ENCODE measurements at regions not wholly inside any gene's neighbourhood (a gene's known extent, or its start where the extent isn't known, plus 50 kb on each side); places are given as distances from the start of the nearest gene placed in this dataset.

DNA sequence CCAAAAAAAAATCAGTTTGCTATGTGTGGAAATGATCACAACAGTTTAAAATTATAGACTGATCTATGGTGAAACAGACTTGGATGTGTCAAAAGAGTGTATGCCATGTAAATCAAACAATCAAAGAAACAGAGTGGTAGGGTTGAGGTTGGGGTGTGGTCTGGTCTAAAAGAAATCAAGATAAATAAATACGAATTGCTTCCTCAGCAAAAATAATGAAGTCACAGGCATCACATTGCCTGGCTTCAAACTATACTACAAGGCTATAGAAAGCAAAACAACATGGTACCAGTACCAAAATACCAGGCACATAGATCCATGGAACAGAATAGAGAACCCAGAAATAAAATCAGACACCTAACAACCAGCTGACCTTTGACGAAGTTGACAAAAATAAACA lies 1796.9 kb downstream of the NCAM2 start:
- DNase-seq (ENCODE audit: extremely low spot score): no peak
- TF ChIP-seq FOXA1 (IDR thresholded peaks at IDR 0.05) (no peak), TARDBP (IDR thresholded peaks at IDR 0.05) (no peak), NFRKB (IDR thresholded peaks at IDR 0.05) (no peak), L3MBTL2 (conservative IDR thresholded peaks at IDR 0.05) (no peak), ELF4 (IDR thresholded peaks at IDR 0.05) (no peak), HDGF (IDR thresholded peaks at IDR 0.05; ENCODE audit: borderline replicate concordance) (no peak), ARNT (IDR thresholded peaks at IDR 0.05) (no peak), SUZ12 (IDR thresholded peaks at IDR 0.05) (no peak), FOXK2 (IDR thresholded peaks at IDR 0.05) (no peak), ZNF384 (IDR thresholded peaks at IDR 0.05) (no peak), CTBP1 (IDR thresholded peaks at IDR 0.05; ENCODE audit: borderline replicate concordance) (no peak), BHLHE40 (IDR thresholded peaks at IDR 0.05; ENCODE audit: borderline replicate concordance) (no peak), LEF1 (IDR thresholded peaks at IDR 0.05; ENCODE audit: borderline replicate concordance) (no peak), FOXM1 (IDR thresholded peaks at IDR 0.05; ENCODE audit: borderline replicate concordance) (no peak), SP1 (IDR thresholded peaks at IDR 0.05) (no peak)
- TF ChIP-seq, protein P1, sequence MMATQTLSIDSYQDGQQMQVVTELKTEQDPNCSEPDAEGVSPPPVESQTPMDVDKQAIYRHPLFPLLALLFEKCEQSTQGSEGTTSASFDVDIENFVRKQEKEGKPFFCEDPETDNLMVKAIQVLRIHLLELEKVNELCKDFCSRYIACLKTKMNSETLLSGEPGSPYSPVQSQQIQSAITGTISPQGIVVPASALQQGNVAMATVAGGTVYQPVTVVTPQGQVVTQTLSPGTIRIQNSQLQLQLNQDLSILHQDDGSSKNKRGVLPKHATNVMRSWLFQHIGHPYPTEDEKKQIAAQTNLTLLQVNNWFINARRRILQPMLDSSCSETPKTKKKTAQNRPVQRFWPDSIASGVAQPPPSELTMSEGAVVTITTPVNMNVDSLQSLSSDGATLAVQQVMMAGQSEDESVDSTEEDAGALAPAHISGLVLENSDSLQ (IDR thresholded peaks at IDR 0.05): no peak
- ChIA-PET POLR2A (no interaction called here), CTCF (interaction anchor here (0.6 kb wide), 1 partner anchor 88 kb away, joined by 3 read pairs; no protein-coding TSS in a partner anchor)

DNA sequence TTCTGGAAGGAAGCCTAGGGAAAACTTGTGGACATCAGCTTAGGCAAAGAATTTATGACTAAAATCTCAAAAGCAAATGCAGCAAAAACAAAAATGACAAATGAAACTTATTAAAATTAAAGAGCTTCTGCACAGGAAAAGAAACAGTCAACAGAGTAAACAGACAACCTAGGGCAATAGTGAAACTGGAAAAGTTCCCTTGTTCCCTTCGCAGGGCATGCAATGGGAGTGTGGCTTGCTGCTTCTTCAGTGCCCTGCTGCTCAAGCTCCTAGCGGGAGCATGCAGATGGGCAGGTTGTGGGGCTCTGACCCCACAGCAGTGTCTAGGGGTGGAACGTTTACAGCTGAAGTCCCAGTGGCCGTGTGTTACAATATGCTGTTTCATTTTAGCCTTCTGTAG lies 1797.4 kb downstream of the NCAM2 start:
- no peak for DNase-seq (ENCODE audit: extremely low spot score)
- ChIA-PET CTCF (no interaction called here), POLR2A (no interaction called here)
- TF ChIP-seq FOXK2 (IDR thresholded peaks at IDR 0.05): no peak
- no peak for TF ChIP-seq NFRKB (IDR thresholded peaks at IDR 0.05)
- no peak for TF ChIP-seq TARDBP (IDR thresholded peaks at IDR 0.05)
- TF ChIP-seq FOXM1 (IDR thresholded peaks at IDR 0.05; ENCODE audit: borderline replicate concordance): no peak
- no peak for TF ChIP-seq ELF4 (IDR thresholded peaks at IDR 0.05)
- TF ChIP-seq FOXA1 (IDR thresholded peaks at IDR 0.05): no peak
- TF ChIP-seq BHLHE40 (IDR thresholded peaks at IDR 0.05; ENCODE audit: borderline replicate concordance): no peak
- TF ChIP-seq SP1 (IDR thresholded peaks at IDR 0.05): no peak
- TF ChIP-seq SUZ12 (IDR thresholded peaks at IDR 0.05): no peak
- TF ChIP-seq LEF1 (IDR thresholded peaks at IDR 0.05; ENCODE audit: borderline replicate concordance): no peak
- TF ChIP-seq ZNF384 (IDR thresholded peaks at IDR 0.05): no peak
- TF ChIP-seq HDGF (IDR thresholded peaks at IDR 0.05; ENCODE audit: borderline replicate concordance): no peak
- TF ChIP-seq, protein P1 (IDR thresholded peaks at IDR 0.05): no peak
- no peak for TF ChIP-seq CTBP1 (IDR thresholded peaks at IDR 0.05; ENCODE audit: borderline replicate concordance)

DNA sequence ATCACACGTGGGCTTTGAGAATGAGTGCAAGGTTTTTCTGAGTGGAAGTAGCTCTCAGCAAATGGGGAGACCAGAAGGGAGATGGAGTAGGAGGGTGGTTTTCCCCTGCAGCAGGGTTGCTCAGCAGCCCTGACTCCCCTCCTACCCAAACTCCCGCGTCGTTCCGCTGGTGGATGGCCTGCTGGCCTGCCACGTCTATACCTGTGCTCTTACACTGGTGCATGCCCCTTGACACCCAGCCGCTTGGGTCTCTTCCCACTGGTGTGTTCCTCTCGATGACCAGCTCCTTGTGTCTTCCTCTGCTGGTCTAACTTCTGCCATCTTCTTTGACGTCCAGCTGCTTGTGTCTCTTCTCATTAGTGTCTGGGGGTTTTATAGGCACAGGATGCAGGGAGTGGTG lies 1797.9 kb downstream of the NCAM2 start:
- DNase-seq (ENCODE audit: extremely low spot score): peak; percentile 2
- TF ChIP-seq FOXK2 (IDR thresholded peaks at IDR 0.05) (no peak), LEF1 (IDR thresholded peaks at IDR 0.05; ENCODE audit: borderline replicate concordance) (no peak), HDGF (IDR thresholded peaks at IDR 0.05; ENCODE audit: borderline replicate concordance) (no peak)
- CTCF ChIA-PET: no interaction called here
- POLR2A ChIA-PET: no interaction called here

DNA sequence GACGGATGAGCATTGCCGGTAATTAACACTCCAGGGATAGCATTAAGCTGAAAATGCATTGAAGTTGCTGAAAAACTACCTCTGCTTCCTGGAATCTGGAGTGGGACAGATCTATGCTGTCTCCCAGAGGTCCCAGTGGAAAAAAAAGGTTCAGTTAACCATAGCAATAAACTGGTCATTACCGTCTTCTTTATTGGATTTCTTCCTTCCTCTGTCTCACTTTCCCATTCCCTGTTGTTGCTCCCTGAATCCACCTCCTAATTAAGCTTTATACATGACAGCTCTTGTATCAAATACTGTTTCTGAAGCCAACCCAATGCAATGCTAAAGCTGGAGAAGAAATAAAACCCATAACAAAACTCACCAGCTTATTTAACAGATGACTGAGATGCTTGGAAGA lies 1805.9 kb downstream of the NCAM2 start:
- DNase-seq (ENCODE audit: extremely low spot score): no peak
- no peak for TF ChIP-seq LEF1 (IDR thresholded peaks at IDR 0.05; ENCODE audit: borderline replicate concordance)
- TF ChIP-seq FOXK2 (IDR thresholded peaks at IDR 0.05): no peak
- TF ChIP-seq, protein P1 (IDR thresholded peaks at IDR 0.05): no peak
- TF ChIP-seq L3MBTL2 (conservative IDR thresholded peaks at IDR 0.05): no peak
- no peak for TF ChIP-seq ELF4 (IDR thresholded peaks at IDR 0.05)
- TF ChIP-seq ZNF384 (IDR thresholded peaks at IDR 0.05): no peak
- no peak for TF ChIP-seq ARNT (IDR thresholded peaks at IDR 0.05)
- TF ChIP-seq FOXA1 (IDR thresholded peaks at IDR 0.05): no peak
- TF ChIP-seq HDGF (IDR thresholded peaks at IDR 0.05; ENCODE audit: borderline replicate concordance): no peak
- TF ChIP-seq CTBP1 (IDR thresholded peaks at IDR 0.05; ENCODE audit: borderline replicate concordance): no peak
- no peak for TF ChIP-seq BHLHE40 (IDR thresholded peaks at IDR 0.05; ENCODE audit: borderline replicate concordance)
- no peak for TF ChIP-seq NFRKB (IDR thresholded peaks at IDR 0.05)
- TF ChIP-seq FOXM1 (IDR thresholded peaks at IDR 0.05; ENCODE audit: borderline replicate concordance): no peak
- no peak for TF ChIP-seq SP1 (IDR thresholded peaks at IDR 0.05)
- no peak for TF ChIP-seq TARDBP (IDR thresholded peaks at IDR 0.05)
- no peak for TF ChIP-seq SUZ12 (IDR thresholded peaks at IDR 0.05)
- ChIA-PET CTCF (no interaction called here), POLR2A (no interaction called here)

DNA sequence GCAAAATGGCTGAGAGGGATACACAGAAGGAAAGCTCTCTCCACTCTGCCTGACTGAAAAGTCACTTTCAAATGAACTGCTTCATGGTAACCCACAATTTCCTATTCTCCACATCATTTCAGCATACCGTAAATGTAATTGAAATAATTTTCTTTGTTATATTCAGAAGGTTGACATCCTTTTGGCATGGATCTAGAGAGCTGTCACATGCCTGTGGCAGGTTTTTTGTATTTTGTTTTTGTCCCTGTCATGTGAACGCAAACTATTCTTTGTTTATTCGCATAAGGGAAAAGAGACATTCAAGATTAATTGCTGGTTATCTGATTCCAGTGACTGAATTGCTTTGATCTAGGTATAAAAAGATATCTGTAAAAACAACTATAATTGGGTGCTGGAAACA lies 1808.1 kb downstream of the NCAM2 start:
- no peak for DNase-seq (ENCODE audit: extremely low spot score)
- TF ChIP-seq, protein P1 (IDR thresholded peaks at IDR 0.05): no peak
- TF ChIP-seq NFRKB (IDR thresholded peaks at IDR 0.05): no peak
- no peak for TF ChIP-seq SUZ12 (IDR thresholded peaks at IDR 0.05)
- TF ChIP-seq TARDBP (IDR thresholded peaks at IDR 0.05): no peak
- no peak for TF ChIP-seq LEF1 (IDR thresholded peaks at IDR 0.05; ENCODE audit: borderline replicate concordance)
- TF ChIP-seq CTBP1 (IDR thresholded peaks at IDR 0.05; ENCODE audit: borderline replicate concordance): no peak
- no peak for TF ChIP-seq FOXM1 (IDR thresholded peaks at IDR 0.05; ENCODE audit: borderline replicate concordance)
- TF ChIP-seq FOXA1 (IDR thresholded peaks at IDR 0.05): no peak
- no peak for TF ChIP-seq ZNF384 (IDR thresholded peaks at IDR 0.05)
- no peak for TF ChIP-seq SP1 (IDR thresholded peaks at IDR 0.05)
- TF ChIP-seq BHLHE40 (IDR thresholded peaks at IDR 0.05; ENCODE audit: borderline replicate concordance): no peak
- TF ChIP-seq FOXK2 (IDR thresholded peaks at IDR 0.05): no peak
- TF ChIP-seq ARNT (IDR thresholded peaks at IDR 0.05): no peak
- TF ChIP-seq HDGF (IDR thresholded peaks at IDR 0.05; ENCODE audit: borderline replicate concordance): no peak
- ChIA-PET CTCF (no interaction called here), POLR2A (no interaction called here)
